ENCODE measurements at regions not wholly inside any gene's neighbourhood (a gene's known extent, or its start where the extent isn't known, plus 50 kb on each side); places are given as distances from the start of the nearest gene placed in this dataset.

DNA sequence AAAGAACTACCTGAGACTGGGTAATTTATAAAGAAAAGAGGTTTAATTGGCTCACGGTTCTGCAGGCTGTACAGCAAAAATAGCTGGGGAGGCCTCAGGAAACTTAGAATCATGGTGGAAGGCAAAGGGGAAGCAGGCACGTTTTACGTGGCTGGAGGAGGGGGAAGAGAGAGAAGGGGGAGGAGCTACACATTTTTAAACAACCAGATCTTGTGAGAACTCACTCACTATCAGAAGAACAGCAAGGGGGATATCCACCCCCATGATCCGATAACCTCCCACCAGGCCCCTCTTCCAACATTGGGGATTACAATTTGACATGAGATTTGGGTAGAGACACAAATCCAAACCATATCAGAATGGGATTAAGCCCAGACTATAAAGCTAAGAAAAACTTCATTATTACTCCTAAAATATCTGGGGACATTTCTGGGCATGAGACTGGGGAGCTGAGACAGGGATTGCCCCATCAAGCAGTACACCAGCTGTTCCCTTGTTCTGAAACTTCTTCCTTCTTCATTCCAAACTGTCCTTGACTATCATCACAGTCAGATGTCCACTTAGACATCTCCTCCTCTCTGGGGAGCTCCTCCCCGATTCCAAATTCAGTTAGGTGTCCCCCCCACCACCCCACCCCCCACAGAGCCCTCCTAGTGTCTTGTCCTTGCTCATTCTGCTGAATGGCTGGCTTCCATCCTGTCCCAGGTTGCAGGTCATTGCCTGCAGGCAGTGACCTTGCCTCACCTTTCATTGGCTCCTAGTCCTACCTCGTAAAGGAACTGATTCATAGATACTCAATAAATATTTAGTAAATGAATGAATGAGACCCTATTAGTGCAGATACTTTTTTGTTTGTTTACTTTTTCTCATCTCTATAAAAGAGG, 132.6 kb downstream of the EVX1 start:
- DNase-seq (ENCODE audit: low read depth): no peak
- TF ChIP-seq, protein P1, sequence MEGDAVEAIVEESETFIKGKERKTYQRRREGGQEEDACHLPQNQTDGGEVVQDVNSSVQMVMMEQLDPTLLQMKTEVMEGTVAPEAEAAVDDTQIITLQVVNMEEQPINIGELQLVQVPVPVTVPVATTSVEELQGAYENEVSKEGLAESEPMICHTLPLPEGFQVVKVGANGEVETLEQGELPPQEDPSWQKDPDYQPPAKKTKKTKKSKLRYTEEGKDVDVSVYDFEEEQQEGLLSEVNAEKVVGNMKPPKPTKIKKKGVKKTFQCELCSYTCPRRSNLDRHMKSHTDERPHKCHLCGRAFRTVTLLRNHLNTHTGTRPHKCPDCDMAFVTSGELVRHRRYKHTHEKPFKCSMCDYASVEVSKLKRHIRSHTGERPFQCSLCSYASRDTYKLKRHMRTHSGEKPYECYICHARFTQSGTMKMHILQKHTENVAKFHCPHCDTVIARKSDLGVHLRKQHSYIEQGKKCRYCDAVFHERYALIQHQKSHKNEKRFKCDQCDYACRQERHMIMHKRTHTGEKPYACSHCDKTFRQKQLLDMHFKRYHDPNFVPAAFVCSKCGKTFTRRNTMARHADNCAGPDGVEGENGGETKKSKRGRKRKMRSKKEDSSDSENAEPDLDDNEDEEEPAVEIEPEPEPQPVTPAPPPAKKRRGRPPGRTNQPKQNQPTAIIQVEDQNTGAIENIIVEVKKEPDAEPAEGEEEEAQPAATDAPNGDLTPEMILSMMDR (conservative IDR thresholded peaks at IDR 0.05; ENCODE audit: low read length): no peak
- H3K4me3 ChIP-seq (ENCODE audit: low read length): no peak overlapping the region

DNA sequence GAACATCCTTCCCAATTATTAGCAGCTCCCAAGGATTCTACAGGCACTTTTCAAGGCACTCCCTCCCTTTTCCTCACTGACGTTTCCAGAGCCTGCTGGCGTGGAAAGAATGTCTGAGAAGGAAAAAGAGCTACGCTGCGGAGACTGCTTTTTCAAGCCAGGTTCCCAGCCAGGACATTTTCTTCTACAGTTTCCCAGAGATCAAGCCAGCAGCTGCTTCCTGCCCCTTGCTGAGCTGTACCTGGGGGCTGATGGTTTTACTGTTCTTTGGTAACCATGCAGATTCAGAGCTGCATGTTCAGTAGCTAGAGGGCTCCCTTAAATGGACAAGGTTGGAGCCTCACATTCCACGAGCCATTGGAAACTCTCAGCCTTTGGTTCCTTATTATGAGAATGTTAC, 133.4 kb downstream of the EVX1 start:
- DNase-seq (ENCODE audit: low read depth): no peak
- TF ChIP-seq, protein P1 (conservative IDR thresholded peaks at IDR 0.05; ENCODE audit: low read length): no peak
- H3K4me3 ChIP-seq (ENCODE audit: low read length): no peak overlapping the region

DNA sequence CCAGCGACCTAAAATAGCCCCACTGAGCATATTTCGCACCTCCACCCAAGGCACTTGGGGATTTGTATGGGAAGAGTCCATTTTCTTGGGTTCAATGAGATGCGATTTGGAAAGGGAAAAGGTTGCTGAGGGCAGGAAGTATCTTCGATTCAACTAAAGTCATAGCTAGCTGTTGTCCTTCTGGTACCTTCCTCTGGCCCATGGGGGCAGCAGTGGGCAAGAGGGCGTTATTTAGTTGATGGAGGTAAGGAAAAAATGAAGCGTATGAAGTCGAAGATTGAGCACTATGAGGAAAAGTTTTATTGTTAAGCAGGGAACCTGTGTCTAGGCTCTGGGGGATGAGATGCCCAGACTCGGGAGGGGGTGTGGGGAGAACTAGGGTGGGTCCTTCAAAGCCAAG, 135.4 kb downstream of the EVX1 start:
- TF ChIP-seq, protein P1 (conservative IDR thresholded peaks at IDR 0.05; ENCODE audit: low read length): peak; percentile 16; the same call in 1 of the 2 replicates
- no peak overlapping the region for H3K4me3 ChIP-seq (ENCODE audit: low read length)
- no peak for DNase-seq (ENCODE audit: low read depth)

DNA sequence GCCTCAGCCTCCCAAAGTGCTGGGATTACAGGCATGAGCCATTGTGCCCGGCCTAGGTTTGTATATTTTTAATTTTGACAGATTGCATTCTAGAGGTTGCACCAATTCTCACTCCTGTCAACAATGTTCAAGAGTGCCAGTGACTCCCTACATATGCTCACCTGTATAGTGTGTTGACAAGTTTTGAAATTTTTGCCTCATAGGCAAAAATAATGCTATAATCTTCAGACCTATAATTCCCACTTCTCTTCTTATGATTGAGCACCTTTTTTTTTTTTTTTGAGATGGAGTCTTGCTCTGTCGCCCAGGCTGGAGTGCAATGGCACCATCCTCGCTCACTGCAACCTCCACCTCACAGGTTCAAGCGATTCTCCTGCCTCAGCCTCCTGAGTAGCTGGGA, 139.7 kb downstream of the EVX1 start:
- no peak overlapping the region for H3K4me3 ChIP-seq (ENCODE audit: low read length)
- no peak for DNase-seq (ENCODE audit: low read depth)
- TF ChIP-seq, protein P1 (conservative IDR thresholded peaks at IDR 0.05; ENCODE audit: low read length): no peak

DNA sequence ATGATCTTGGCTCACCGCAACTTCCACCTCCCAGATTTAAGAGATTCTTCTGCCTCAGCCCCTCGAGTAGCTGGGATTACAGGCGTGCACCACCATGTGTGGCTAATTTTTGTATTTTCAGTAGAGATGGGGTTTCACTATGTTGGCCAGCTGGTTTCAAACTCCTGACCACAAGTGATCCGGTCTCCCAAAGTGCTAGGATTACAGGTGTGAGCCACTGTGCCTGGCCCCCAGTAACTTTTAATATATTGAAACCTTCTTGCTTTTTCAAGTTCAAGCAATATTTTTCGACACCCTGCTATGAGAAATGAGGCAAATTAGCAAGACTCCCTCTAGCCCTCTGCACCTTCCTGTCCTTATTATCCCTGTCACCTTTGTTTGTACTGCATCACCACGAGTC, 144.0 kb downstream of the EVX1 start:
- DNase-seq (ENCODE audit: low read depth): no peak
- H3K4me3 ChIP-seq (ENCODE audit: low read length): no peak overlapping the region
- TF ChIP-seq, protein P1 (conservative IDR thresholded peaks at IDR 0.05; ENCODE audit: low read length): no peak

DNA sequence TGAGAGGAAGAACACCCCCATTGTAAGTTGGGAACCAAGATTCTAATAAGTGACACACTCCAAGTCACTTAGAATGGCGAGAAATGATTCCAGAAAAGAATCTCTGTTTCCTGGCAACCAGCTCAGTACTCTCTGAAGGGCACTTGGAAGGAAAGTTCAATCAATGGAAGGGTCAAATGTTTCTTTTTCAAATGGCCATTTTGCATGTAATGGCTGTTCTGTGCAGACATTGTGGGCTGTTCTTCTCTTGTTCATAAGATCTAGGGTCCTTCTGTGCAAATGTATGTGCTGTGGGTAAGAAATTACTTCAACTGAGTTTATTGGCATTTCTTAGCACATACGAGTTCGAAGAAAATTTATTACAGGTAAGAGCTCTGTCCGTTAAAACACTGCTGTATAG, 145.3 kb downstream of the EVX1 start:
- TF ChIP-seq, protein P1 (conservative IDR thresholded peaks at IDR 0.05; ENCODE audit: low read length): no peak
- DNase-seq (ENCODE audit: low read depth): no peak
- no peak overlapping the region for H3K4me3 ChIP-seq (ENCODE audit: low read length)

DNA sequence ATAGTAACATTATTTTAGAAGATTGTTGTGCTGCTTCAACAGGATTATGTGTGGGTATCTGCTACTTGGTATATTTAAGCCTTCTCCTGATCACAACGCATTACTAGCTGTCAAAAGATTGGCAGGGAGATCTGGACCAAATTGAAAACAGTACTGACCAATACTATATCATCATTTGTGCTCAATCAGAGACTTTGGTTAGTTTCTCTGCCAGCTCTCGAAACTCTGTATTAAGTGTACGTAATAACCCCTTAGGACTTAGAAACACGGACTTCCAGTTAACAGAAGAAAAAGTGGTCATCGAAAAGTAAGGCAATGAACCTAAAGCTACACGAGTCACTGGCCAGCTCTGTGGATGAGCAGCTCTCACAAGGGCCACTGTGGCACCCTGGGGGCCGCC, 146.0 kb downstream of the EVX1 start:
- H3K4me3 ChIP-seq (ENCODE audit: low read length): no peak overlapping the region
- no peak for DNase-seq (ENCODE audit: low read depth)
- TF ChIP-seq, protein P1 (conservative IDR thresholded peaks at IDR 0.05; ENCODE audit: low read length): no peak
